Lower leg skin (tissue), 3 donors: ENCODE measurements at regions not wholly inside any gene's neighbourhood (a gene's known extent, or its start where the extent isn't known, plus 50 kb on each side); places are given as distances from the start of the nearest gene placed in this dataset.

Experiments
- CTCF ChIP-seq, 3 donors: fragments of 450-650 bp; IDR thresholded peaks; one replicate each; pipeline ENCODE4 v1.5.1; 2016; ENCODE audit warnings: antibody characterized with exemption in 3 of 3, mild to moderate bottlenecking in 3 of 3, moderate library complexity in 2 of 3
- POLR2A ChIP-seq, 2 donors: fragments of 450-650 bp; IDR thresholded peaks; one replicate each; pipeline ENCODE4 v1.6.1; 2016 to 2017; ENCODE audit warnings: antibody characterized with exemption in 2 of 2, mild to moderate bottlenecking in 1 of 2, moderate library complexity in 1 of 2

- TF ChIP-seq CTCF (IDR thresholded peaks at IDR 0.05) (no peak), POLR2A (IDR thresholded peaks at IDR 0.05) (no peak)
Observed at GRCh38 chr3:25849091-25849490, 59.2 kb downstream of the OXSM start.
